IMR-90 (cell line): ENCODE measurements at regions not wholly inside any gene's neighbourhood (a gene's known extent, or its start where the extent isn't known, plus 50 kb on each side); places are given as distances from the start of the nearest gene placed in this dataset.

Source experiments
- CEBPB ChIP-seq: IDR thresholded peaks from 2 replicates; pipeline ENCODE4 v1.6.1; 2012; ENCODE audit warnings: low read depth, low read length, improper control_type of control experiment
- NFE2L2 ChIP-seq: fragments of 150-350 bp; IDR thresholded peaks from 2 replicates; pipeline ENCODE4 v1.6.1; 2016; ENCODE audit warnings: low read depth, mild to moderate bottlenecking, low read length
- POLR2A ChIP-seq: IDR thresholded peaks from 2 replicates; pipeline ENCODE4 v1.6.1; 2012; ENCODE audit warnings: mild to moderate bottlenecking, low read depth, low read length
- RAD21 ChIP-seq: IDR thresholded peaks from 2 replicates; pipeline ENCODE4 v1.6.1; 2012; ENCODE audit warnings: low read length, improper control_type of control experiment
- RCOR1 ChIP-seq: IDR thresholded peaks from 2 replicates; pipeline ENCODE4 v1.6.1; 2012; ENCODE audit warnings: mild to moderate bottlenecking, low read length, improper control_type of control experiment; ENCODE audit not compliant: insufficient replicate concordance
- TF ChIP-seq, protein P1 (sequence below): conservative IDR thresholded peaks from 2 replicates; pipeline ENCODE4 v1.5.1; 2012; ENCODE audit warnings: mild to moderate bottlenecking, low read depth, low read length, improper control_type of control experiment
- TF ChIP-seq, protein P2 (sequence below): fragments of 150-350 bp; IDR thresholded peaks from 2 replicates; pipeline ENCODE4 v1.6.1; 2017; ENCODE audit warnings: mild to moderate bottlenecking, antibody characterized with exemption, low read length, low read depth
- TF ChIP-seq, protein P3 (sequence below): fragments of 150-350 bp; IDR thresholded peaks from 2 replicates; pipeline ENCODE4 v1.6.1; 2016; ENCODE audit warnings: low read depth, mild to moderate bottlenecking, low read length, moderate library complexity, borderline replicate concordance

- TF ChIP-seq, protein P1, sequence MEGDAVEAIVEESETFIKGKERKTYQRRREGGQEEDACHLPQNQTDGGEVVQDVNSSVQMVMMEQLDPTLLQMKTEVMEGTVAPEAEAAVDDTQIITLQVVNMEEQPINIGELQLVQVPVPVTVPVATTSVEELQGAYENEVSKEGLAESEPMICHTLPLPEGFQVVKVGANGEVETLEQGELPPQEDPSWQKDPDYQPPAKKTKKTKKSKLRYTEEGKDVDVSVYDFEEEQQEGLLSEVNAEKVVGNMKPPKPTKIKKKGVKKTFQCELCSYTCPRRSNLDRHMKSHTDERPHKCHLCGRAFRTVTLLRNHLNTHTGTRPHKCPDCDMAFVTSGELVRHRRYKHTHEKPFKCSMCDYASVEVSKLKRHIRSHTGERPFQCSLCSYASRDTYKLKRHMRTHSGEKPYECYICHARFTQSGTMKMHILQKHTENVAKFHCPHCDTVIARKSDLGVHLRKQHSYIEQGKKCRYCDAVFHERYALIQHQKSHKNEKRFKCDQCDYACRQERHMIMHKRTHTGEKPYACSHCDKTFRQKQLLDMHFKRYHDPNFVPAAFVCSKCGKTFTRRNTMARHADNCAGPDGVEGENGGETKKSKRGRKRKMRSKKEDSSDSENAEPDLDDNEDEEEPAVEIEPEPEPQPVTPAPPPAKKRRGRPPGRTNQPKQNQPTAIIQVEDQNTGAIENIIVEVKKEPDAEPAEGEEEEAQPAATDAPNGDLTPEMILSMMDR = no peak
- TF ChIP-seq, protein P2, sequence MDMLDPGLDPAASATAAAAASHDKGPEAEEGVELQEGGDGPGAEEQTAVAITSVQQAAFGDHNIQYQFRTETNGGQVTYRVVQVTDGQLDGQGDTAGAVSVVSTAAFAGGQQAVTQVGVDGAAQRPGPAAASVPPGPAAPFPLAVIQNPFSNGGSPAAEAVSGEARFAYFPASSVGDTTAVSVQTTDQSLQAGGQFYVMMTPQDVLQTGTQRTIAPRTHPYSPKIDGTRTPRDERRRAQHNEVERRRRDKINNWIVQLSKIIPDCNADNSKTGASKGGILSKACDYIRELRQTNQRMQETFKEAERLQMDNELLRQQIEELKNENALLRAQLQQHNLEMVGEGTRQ = no peak
- TF ChIP-seq CEBPB = no peak
- TF ChIP-seq POLR2A = no peak
- TF ChIP-seq, protein P3, sequence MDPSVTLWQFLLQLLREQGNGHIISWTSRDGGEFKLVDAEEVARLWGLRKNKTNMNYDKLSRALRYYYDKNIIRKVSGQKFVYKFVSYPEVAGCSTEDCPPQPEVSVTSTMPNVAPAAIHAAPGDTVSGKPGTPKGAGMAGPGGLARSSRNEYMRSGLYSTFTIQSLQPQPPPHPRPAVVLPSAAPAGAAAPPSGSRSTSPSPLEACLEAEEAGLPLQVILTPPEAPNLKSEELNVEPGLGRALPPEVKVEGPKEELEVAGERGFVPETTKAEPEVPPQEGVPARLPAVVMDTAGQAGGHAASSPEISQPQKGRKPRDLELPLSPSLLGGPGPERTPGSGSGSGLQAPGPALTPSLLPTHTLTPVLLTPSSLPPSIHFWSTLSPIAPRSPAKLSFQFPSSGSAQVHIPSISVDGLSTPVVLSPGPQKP = no peak
- peak; percentile 21; the same call in 1 of the 2 replicates for TF ChIP-seq RAD21
- no peak for TF ChIP-seq NFE2L2
- TF ChIP-seq RCOR1 = no peak
These were observed 275.5 kb upstream of the RUNX1 start for GRCh38 chr21:35324372-35325220.
